ENCODE measurements at regions not wholly inside any gene's neighbourhood (a gene's known extent, or its start where the extent isn't known, plus 50 kb on each side); places are given as distances from the start of the nearest gene placed in this dataset.

DNA sequence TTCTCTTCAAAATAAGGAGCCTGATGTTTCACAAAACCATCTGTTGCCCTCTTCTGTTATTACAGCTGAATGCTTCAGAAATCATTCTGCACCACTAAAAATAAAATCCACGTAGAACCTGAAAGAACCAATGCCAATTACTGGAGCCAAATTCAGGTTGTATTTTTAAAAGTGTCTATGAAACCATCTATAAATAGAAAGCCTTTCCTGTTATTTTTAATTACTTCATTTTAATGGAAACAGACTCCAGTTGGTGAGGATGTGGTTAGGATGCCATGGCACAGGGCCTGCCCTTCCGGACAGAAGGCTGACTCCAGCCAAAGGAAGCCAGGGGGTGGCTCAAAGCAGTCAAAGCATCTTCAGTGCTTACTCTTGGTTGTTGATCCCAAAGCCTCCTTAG lies 119.8 kb downstream of the TENT4A start:
- DNase-seq = no peak

DNA sequence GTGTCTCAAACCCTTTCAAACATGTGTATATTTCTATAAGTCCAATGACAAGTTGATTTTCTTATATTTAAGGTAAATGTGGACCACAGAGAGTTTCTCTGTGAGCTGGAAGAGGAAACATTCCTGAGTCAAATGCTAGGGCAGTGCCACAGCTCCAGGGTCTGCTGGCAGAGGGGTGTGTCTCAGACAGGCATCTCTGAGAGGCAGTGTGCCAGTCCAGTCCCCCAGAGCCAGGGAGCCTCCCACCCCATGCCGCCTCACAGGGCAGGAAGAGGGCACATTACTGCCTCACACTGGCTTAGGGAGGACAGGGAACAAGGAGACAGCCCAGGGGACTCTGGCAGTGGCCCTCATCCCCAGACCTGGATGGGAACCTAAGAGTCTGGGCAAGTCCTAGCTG lies 120.2 kb downstream of the TENT4A start:
- DNase-seq = no peak

DNA sequence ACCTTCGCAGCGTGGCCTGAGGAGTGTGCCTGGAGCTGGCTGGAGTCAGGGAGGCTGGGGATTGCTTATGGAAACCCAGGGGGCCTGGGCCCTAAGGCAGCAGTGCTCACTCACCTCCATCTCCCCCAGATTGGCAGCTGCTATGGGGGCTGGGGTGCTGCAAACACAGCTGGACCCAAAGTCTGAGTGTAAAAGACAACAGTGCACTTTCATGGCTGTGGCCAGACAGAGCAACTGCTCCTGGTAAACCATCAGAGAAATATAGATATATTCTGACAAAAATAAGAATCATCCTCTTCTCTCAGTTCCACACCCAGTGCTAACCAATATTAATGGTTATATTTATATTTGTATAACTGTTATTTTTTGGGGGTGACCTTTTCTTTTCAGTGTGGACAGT lies 123.9 kb downstream of the TENT4A start:
- no peak for DNase-seq

DNA sequence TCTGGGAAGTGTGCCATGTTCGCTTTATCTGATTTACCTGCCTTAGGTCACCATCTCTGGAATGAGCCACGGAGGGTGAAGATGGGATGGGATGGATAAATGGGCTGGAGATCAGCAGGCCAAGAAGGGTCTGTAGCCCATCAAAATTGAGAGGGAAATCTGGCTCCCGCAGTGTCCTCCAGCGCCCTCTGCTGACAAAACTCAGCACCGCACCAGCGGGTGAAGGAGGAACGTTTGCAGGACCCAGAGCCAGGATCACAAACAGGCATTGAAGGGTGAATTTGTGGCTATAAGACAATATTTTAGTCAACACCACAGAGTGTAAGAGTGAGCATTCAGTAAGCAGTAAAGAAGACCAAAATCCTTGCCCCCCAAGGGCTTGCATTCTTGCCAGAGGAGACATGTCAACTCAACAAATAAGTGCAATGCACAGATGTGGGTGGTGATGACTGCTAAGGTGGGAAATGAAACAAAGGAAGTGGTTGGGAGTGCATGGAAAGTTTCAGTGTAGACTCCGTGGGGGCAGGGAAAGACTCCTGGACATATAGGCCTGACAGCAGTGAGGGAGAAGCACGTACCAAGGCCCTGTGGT lies 124.4 kb downstream of the TENT4A start:
- no peak for DNase-seq

DNA sequence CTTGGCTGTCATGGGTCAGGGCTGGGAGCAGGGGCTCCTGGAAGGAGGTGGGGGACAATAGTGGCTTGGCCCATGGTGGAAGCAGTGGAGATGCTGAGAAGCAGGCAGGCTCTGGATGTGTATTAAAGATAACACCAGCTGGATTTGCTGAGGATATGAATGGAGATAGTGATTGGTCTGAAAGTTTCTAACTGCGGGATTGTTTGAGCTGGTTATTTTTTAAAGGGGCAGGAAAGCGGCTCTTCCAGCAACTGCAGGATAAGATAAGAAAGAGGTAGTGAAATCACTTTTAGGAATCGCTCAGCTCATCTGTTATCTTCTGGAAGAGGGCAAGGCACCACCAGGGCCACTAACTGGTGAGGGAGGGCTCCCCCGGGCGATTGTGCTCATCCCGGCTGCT lies 125.5 kb downstream of the TENT4A start:
- DNase-seq = no peak

DNA sequence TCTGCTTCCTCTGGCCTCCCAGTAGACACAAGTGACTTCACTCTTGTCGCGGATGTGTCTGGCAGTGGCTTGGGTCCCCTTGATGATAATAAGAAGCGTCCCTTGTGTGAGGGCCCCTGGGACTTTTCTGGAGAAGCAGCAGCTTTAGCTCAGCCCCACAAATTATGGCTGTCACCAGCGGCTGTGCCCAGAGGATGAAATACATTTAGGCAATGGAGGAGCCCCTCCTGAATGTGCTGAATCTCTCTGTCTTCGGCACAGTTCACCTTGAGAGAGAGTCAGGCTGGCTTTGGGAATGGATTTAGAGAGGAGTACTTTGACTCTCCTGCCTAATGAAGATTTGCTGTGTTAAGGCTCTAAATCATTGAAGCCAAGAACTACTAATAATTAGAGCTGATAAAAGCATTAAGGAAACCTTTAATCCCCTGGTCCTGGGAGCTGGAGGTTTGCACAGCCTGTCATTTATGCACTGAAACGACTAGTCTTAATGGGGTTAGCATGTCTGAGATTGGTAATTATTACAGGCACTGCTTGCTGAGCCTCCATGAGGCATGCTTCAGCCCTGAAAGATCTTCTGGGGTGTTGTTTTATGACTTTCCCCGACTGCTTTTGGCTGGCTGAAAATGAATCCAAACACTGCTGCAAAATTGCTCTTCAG lies 127.0 kb downstream of the TENT4A start:
- no peak for DNase-seq

DNA sequence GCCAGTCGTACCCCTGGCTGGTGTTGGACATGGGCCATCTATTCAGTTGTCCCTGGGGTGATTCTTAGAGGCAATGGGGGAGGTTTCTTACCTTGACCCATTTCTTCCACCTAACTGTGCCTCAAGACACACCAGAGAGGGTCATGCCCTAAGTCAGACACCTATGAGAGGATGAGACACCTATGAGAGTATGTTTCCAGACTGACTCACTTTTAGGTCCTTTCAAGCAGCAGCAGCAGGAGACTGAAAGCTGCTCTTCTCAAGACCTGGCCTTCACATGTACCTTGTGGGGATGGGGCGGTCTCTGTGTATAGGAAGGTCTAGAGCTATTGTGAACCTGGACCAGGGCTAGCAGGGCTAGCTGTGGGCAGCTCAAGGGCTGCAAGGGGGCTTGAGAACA lies 130.1 kb downstream of the TENT4A start:
- DNase-seq = no peak

DNA sequence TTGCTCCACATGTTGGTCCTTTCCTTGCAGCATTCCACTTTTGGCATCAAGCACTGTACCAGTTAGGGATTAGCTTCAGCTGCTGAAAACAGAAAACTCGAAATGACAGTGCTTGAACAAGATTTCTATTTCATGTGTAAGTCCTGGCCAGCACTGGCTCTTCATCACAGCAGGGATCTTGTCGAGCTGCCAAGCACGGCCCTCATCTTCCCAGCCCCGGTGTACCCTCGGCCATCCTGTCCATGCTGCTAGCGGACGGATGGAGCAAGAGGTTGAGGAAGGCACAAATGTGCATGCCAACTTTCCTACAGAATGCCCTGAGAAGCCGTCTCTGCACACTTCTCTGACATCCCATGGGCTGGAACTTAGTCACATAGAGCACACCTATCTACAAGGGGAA lies 130.6 kb downstream of the TENT4A start:
- DNase-seq = no peak

DNA sequence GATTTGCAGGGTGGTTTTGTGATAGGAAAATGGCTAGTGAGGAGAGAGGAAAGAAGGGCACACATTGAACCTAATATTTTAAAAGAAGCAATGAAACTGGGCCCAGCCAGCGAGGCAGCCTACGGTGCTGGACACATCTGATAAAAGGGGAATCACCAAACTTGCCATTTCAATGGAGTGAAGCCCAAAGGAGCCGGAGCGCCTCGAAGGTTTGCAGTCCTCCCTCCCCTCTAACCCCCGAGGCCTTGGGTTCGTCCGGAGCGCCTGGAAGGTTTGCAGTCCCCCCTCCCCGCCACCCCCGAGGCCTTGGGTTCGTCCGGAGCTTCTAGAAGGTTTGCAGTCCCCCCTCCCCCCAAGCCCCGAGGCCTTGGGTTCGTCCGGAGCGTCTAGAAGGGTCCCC lies 132.6 kb downstream of the TENT4A start:
- no peak for DNase-seq

DNA sequence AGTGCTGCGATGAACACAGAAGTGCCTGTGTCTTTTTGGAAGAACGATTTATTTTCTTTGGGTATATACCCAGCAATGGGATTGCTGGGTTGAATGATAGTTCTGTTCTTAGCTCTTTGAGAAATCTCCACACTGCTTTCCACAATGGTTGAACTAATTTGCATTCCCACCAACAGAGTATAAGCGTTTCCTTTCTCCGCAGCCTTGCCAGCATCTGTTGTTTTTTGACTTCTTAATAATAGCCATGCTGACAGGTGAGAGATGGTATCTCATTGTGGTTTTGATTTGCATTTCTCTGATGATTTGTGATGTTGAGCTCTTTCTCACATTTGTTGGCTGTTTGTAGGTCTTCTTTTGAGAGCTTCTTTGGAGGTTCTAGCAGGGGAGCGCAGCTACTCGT lies 134.6 kb downstream of the TENT4A start:
- no peak for DNase-seq

DNA sequence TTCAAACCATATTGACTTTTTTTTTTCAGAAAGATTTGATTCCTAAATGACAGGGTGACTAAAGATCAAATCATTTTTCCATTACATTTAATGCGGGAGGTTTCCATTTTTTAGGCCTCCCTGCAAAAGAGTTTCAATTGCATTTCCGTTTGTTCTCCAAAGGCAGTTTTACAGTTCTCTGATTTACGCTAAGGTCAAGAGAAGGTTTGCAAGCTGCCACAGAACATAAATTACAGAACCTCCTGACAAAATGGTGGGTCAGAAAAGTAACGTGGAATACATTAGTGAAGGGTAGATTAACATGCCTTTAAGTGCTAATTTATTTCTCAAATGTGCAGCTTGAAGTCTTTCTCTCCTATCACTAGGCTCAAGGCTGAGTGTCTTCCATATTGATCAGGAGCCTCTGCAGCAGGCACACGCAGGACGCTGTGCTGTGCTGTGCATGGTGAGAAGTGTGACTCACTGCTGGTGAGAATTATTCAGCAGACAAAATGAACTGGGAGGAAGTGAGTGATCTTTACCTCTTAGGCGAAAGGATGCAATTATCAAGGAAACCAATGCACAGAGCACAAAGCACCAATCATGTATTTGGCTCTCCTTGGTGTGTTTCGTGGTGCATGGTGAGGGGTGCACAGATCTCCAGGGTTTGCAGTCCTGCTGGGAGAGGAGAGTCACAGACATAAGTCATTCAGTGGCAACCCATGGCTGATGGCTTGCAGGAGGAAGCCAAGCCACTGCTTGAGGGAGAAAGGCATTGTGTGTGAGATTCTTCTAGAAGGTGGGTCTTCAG lies 136.3 kb downstream of the TENT4A start:
- DNase-seq = no peak

DNA sequence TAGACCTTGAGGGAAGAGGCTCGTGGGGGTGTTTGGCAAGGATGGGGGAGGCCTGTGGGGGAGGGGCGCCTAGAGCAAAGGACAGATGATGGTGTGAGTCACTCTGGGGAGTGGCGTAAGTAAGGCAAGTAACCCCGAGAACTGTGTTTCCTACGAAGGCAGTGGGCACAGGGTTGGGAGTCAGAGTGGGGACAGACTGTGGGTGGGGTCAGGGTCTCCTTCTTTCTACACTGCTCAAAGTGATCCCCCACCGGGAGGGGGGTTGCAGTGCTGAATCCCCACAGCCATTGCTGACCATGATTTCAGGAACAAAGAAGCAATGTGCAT lies 136.8 kb downstream of the TENT4A start:
- no peak for DNase-seq

DNA sequence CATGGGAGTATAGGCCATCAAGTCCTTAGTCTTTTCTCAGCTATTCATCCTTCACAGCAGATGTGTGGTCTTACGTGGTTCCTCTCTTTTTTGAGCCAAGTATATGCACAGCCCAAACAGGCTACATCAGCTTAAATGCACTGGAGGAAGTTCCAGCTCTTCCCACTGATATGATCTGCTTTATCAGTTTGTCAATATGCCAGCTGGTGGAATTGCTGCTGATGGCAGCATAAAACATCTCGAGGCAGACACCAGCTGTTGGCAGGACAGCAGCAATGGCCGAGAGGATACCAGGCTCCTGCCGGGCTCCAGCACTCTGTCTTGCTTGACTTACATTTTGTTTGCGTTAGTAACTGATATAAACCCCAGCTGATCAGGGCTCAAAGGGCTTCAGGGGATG lies 143.4 kb downstream of the TENT4A start:
- DNase-seq = no peak

DNA sequence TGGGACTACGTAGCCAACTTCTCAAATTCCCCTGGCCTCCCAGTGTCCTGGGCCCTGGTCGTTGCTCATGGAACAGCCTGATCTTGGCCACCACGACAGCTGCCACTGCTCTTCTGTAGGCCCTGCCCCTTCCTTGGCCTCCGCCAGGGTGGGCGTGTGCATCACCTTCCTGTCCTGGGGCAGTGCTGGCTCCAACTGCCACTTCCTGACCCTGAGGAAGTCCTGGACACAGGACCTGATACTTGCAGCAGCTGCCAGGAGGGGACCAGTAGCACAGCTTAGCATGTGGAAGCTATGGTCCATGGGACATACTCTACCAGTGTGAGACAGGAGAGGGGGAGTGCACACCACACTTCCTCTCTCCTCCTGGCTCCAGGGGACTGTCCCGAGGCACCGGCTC lies 145.2 kb downstream of the TENT4A start:
- no peak for DNase-seq

DNA sequence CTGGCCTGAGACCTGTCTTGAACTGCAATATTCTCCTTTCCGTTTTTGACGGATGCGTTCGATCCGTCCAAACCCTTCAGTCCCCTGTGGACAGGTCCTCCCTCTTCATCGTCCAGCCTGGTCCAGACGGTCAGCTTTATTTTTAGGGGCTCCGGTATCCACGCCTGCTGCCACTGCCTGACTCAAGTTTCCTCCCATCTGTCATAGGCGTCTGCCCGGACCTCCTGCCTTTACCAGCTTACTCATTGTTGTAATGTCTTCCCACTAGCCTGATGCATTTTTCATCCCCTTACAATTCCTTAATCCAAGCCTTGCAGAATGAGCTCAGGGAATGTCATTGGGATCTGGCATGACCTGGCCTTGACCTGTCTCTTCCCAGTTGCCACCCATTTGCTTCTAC lies 145.8 kb downstream of the TENT4A start:
- DNase-seq = no peak

DNA sequence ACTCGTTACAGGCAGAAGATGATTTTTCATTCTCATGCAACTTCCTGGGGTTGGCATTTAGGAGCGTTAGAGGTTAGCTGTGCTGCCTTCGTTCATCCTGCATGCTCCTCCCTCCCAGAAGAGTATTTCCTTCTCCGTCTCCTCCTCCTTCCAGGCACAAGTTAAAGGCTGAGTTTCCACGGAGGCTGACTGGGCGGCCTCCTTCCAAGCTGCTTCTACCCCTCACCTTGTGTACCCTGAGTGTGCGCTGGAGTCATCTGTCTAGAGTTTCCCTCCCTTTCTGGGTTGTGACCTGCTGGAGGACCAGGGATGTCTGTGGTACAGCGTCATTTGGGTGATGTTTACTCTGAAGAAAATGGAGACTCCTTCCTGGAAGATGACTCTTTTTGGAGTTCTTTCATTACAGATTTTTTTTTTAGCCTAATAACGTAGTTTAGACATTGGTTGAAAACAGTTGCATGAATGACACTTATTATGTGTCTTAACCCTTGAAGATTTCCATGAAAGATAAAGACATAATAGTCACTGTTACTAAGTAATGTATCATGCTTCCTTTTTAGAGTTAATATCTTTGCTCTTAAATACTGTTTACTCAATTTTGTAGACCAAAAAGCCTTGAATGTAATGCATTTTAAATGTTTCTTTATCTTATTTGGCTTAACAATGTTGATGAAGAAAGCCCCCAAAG lies 146.9 kb downstream of the TENT4A start:
- no peak for DNase-seq

DNA sequence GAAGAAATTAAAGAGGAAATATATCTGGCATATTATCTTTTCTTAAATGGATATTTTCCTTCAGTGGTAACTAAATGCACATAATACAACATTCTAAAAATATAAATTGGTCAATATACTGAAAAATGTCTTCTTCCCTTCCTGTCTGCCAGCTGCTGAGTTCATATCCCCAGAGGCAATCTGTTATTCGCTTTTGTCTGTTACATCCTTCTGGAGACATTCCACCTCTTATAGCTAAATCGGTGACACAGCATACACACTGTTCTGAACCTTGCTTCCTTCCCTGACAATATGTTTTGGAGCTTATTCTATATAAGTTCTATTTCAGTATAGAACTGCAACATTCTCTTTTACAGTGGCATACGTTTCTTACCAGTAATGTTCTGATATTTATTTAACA lies 147.8 kb downstream of the TENT4A start:
- DNase-seq = no peak

DNA sequence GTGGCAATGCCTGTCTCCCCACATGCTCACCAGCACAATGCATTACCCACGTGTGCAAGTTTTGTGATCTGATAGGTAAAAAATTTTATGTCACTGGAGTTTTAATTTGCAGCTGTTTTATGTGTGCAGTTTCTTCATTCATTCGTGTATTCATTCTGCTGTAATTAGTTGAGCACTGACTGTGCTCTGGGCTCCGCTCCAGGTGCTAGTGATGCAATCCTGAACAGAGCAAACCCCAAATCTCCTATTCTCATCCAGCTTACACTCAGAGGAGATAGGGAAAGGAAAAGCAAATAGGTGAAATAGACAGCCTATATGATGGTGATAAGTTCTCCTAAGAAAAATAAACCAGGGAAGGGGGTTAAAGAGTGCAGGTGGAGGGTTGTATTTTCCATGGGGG lies 148.4 kb downstream of the TENT4A start:
- no peak for DNase-seq

DNA sequence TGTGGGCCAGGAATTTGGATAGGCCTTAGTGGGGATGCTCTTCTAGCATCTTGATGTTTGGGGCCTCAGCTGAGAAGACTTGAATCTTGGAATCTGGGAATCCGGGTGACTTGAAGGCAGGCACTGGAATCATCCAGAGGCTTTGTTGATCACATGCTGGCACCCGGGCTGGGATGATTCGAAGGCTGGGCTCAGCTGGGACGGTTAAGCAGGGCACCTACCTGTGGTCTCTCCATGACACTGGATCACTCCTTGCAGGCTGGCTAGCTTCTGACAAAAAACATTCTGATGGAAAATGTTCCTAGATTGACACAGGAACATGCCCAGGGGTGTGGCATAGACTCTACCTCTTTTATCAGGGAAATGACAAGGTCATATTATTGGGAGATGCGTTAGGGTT lies 149.1 kb downstream of the TENT4A start:
- no peak for DNase-seq

DNA sequence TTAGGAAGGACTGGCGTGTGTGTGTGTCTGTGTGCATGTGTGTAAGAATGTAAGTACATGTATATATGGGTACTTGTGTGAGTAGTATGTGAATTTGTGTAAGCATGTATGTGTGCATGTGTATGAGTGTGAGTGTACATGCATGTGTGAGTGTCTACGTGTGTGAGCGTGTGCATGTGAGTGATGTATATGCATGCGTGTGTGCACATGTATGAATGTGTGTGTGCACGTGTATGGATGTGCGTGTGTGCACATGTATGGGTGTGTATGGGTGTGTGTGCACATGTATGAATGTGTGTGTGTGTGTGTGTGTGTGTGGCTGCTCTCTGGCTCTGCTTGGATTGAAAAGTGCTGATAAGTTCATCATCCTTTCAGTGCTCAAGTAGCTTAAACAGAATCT lies 154.5 kb downstream of the TENT4A start:
- DNase-seq = no peak

DNA sequence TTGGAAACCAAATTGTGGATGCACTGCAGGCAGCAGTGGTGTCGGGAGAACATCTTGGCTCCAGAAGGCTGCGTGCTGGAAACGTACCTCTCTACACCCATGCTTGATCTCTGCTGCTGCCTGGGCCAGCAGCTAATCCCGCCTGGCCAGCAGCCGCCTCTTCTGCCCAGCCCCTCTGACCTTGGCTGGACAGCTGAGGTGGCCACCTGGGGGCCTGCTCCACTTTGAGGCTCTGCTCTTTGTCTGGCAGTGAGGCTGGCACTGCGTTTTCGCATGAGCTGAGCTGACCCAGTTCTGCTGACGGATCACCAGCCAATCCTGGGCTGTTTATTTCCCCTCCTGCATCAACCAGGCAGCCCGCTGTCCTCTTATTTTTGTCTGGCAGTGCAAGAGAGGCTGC lies 154.9 kb downstream of the TENT4A start:
- DNase-seq = no peak

DNA sequence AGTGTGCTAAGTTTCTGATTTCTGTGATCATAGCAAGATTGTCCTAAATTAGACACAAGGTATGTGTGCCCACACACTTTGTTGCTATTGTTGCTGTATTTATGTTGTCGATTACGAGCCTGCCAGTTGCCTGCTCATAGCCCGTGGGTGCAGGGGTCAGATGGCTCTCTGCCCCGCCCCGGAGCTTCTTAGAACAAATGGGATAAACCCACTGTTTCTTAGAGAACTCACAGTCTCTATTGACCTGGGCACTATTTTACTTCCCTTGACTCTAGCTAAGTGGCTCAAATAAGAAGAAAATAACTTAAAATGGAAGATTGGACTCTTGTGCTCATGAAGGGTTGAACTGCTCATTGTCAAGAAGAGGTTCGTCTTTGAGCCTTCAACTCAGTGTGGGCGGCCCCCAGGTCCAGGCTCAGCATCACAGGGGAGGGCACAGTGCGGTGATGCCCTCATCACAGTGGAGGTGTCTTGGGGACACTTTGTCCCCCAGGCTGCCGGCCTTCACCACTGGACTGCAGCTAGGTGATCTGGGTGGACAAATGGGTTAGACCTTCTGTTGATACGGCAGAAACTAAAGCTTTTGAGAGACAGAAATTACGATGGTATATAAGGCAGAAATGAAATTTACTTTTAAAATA lies 155.5 kb downstream of the TENT4A start:
- no peak for DNase-seq

DNA sequence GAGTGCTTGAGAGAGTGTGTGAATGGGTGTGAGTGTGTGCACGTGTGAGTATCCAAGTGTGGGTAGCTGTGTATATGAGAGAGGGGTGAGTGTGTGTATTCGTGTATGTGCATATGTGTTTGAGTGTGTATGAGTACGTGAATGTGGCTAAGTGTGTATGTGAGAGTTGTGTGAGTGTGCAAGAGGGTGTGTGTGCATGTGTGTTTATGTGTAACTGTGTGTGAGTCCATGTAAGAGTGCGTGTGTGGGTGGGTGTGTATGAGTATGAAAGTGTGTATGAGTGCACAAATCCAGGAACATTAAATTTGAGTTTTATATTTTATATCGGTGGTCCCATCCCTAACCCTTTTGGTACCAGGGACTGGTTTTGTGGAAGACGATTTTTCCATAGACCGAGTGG lies 156.4 kb downstream of the TENT4A start:
- no peak for DNase-seq
